ENCODE measurements at regions not wholly inside any gene's neighbourhood (a gene's known extent, or its start where the extent isn't known, plus 50 kb on each side); places are given as distances from the start of the nearest gene placed in this dataset.

DNA sequence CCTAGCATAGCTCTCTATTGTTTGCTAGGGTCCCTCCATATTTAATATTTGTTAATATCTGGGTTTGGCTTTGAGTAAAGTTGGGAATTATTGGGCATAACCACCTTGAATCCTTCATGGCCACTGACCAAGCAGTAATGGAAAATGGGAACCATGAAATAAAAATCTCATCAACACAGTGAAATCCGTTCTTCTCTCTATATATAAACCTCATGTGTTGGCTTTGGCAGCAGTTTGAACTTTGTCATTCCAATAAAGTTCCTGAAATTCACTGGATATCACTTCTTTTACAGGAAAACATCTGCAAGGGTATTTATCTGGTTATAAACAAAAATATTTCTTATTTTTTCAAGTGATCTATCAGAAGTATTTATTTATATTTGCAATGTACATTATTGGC is 93.0 kb upstream of the MPDZ start:
- H3F3A ChIP-seq (ENCODE audit: insufficient read depth), result peaks cover 9% of the 10 kb centered on the region
- no peak for DNase-seq
- WGBS, 2 experiments (ENCODE audit: low coverage in 1 of 2, low lambda C conversion rate in 2 of 2, missing lambda C conversion rate in 2 of 2), result 59 to 63% methylated on average over 1 of the region's 1 CpG
- H3K36me3 ChIP-seq (ENCODE audit: low read depth), result no peaks in the 10 kb centered on the region
- no peaks in the 10 kb centered on the region for H3K79me2 ChIP-seq (ENCODE audit: insufficient read depth)
- H3K27ac ChIP-seq, result no peak overlapping the region
- no peak overlapping the region for H3K4me2 ChIP-seq (ENCODE audit: unreplicated experiment)
- H3K4me3 ChIP-seq, result no peak overlapping the region
- H4K20me1 ChIP-seq (ENCODE audit: insufficient read depth), result no peaks in the 10 kb centered on the region
- H3K9me3 ChIP-seq (ENCODE audit: low read depth), result no peaks in the 10 kb centered on the region
- TF ChIP-seq EZH2phosphoT487 (IDR thresholded peaks at IDR 0.05; ENCODE audit: insufficient read depth, low read depth) (no peak), EZH2 (IDR thresholded peaks at IDR 0.05; ENCODE audit: insufficient read depth, poor library complexity, severe bottlenecking) (no peak)
- H3K9me2 ChIP-seq (ENCODE audit: insufficient read depth), result no peaks in the 10 kb centered on the region
- no peak overlapping the region for H3K9ac ChIP-seq
- H3K27me3 ChIP-seq (replicated peaks; ENCODE audit: insufficient read depth), result no peaks in the 10 kb centered on the region
- no peak overlapping the region for H2AFZ ChIP-seq
- H3K4me1 ChIP-seq (ENCODE audit: insufficient read depth), result peaks cover 8% of the 10 kb centered on the region
- in situ Hi-C loops (cut with MboI), result no loop called here

GRCh38 chr9:13369431-13369830 is 89.9 kb upstream of the MPDZ start:
- H3K9me2 ChIP-seq (ENCODE audit: insufficient read depth), result no peaks in the 10 kb centered on the region
- no peak overlapping the region for H2AFZ ChIP-seq
- no peak for DNase-seq
- H3K27me3 ChIP-seq (replicated peaks; ENCODE audit: insufficient read depth), result no peaks in the 10 kb centered on the region
- TF ChIP-seq EZH2 (IDR thresholded peaks at IDR 0.05; ENCODE audit: insufficient read depth, poor library complexity, severe bottlenecking) (no peak), EZH2phosphoT487 (IDR thresholded peaks at IDR 0.05; ENCODE audit: insufficient read depth, low read depth) (no peak)
- H3K27ac ChIP-seq, result no peak overlapping the region
- H3K9me3 ChIP-seq (ENCODE audit: low read depth), result no peaks in the 10 kb centered on the region
- no peaks in the 10 kb centered on the region for H4K20me1 ChIP-seq (ENCODE audit: insufficient read depth)
- in situ Hi-C loops (cut with MboI), result no loop called here
- no peaks in the 10 kb centered on the region for H3K4me1 ChIP-seq (ENCODE audit: insufficient read depth)
- 83 to 85% methylated on average over 4 of the region's 4 CpGs for WGBS, 2 experiments (ENCODE audit: low coverage in 1 of 2, low lambda C conversion rate in 2 of 2, missing lambda C conversion rate in 2 of 2)
- H3K4me3 ChIP-seq, result no peak overlapping the region
- H3K36me3 ChIP-seq (ENCODE audit: low read depth), result no peaks in the 10 kb centered on the region
- H3K79me2 ChIP-seq (ENCODE audit: insufficient read depth), result no peaks in the 10 kb centered on the region
- H3F3A ChIP-seq (ENCODE audit: insufficient read depth), result no peaks in the 10 kb centered on the region
- H3K4me2 ChIP-seq (ENCODE audit: unreplicated experiment), result no peak overlapping the region
- no peak overlapping the region for H3K9ac ChIP-seq

- no peaks in the 10 kb centered on the region for H3K9me3 ChIP-seq (ENCODE audit: low read depth)
- WGBS, 2 experiments (ENCODE audit: low coverage in 1 of 2, low lambda C conversion rate in 2 of 2, missing lambda C conversion rate in 2 of 2), result 71 to 72% methylated on average over 4 of the region's 4 CpGs
- no peaks in the 10 kb centered on the region for H3K27me3 ChIP-seq (replicated peaks; ENCODE audit: insufficient read depth)
- no peaks in the 10 kb centered on the region for H3K9me2 ChIP-seq (ENCODE audit: insufficient read depth)
- H2AFZ ChIP-seq, result no peak overlapping the region
- H3K79me2 ChIP-seq (ENCODE audit: insufficient read depth), result no peaks in the 10 kb centered on the region
- no peaks in the 10 kb centered on the region for H3K36me3 ChIP-seq (ENCODE audit: low read depth)
- in situ Hi-C loops (cut with MboI), result no loop called here
- H3K9ac ChIP-seq, result no peak overlapping the region
- TF ChIP-seq EZH2phosphoT487 (IDR thresholded peaks at IDR 0.05; ENCODE audit: insufficient read depth, low read depth) (no peak), EZH2 (IDR thresholded peaks at IDR 0.05; ENCODE audit: insufficient read depth, poor library complexity, severe bottlenecking) (no peak)
- no peaks in the 10 kb centered on the region for H3K4me1 ChIP-seq (ENCODE audit: insufficient read depth)
- DNase-seq, result no peak
- no peaks in the 10 kb centered on the region for H3F3A ChIP-seq (ENCODE audit: insufficient read depth)
- no peak overlapping the region for H3K4me3 ChIP-seq
- H4K20me1 ChIP-seq (ENCODE audit: insufficient read depth), result no peaks in the 10 kb centered on the region
- no peak overlapping the region for H3K4me2 ChIP-seq (ENCODE audit: unreplicated experiment)
- no peak overlapping the region for H3K27ac ChIP-seq
Measured at GRCh38 chr9:13367784-13368183, 88.3 kb upstream of the MPDZ start.

DNA sequence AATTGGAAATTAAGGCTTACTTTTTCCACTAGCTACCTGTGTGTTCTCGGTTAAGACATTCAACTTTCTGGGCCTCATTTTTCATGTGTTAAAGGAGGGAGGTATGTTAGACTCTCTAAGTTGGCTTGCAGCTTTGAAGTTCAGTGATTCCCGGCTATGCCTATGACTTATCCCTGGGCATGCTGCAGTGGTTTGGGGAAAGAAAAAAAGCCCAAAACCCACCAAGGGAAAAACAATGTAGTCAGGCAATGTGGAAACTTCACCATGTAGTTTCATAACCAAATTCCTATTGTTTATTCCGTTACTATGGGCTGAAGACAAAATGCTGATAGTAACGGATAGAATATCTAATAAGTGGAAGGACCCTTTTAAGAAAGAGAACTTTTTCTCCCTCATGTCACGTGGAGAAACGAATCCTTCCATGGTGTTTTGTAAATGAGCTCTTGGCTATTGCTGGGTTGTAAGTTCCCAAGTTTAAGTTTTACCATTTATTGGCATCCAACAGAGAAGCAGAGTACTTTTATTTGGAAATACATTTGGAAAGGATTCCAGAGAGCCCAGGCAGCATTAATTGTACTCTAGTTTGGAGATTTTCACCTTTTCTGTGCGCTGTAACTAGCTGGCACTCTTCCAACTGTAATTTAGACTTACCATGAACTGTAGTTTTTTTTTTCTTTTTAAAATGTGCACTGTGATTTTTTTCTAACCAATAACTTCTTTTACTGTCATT is 84.9 kb upstream of the MPDZ start:
- in situ Hi-C loops (cut with MboI), result no loop called here
- DNase-seq, result no peak
- TF ChIP-seq EZH2 (IDR thresholded peaks at IDR 0.05; ENCODE audit: insufficient read depth, poor library complexity, severe bottlenecking) (no peak), EZH2phosphoT487 (IDR thresholded peaks at IDR 0.05; ENCODE audit: insufficient read depth, low read depth) (no peak)
- Histone ChIP-seq H3K9me2 (ENCODE audit: insufficient read depth) (no peaks in the 10 kb centered on the region), H2AFZ (no peak overlapping the region), H3K36me3 (ENCODE audit: low read depth) (no peaks in the 10 kb centered on the region), H4K20me1 (ENCODE audit: insufficient read depth) (no peaks in the 10 kb centered on the region), H3K4me2 (ENCODE audit: unreplicated experiment) (no peak overlapping the region), H3K4me1 (ENCODE audit: insufficient read depth) (peaks cover 14% of the 10 kb centered on the region), H3K9me3 (ENCODE audit: low read depth) (no peaks in the 10 kb centered on the region), H3K4me3 (no peak overlapping the region), H3F3A (ENCODE audit: insufficient read depth) (peaks cover 3% of the 10 kb centered on the region; the same call in 1 of the 2 replicates), H3K27me3 (replicated peaks; ENCODE audit: insufficient read depth) (no peaks in the 10 kb centered on the region), H3K27ac (no peak overlapping the region), H3K79me2 (ENCODE audit: insufficient read depth) (no peaks in the 10 kb centered on the region), H3K9ac (no peak overlapping the region)
- WGBS, 2 experiments (ENCODE audit: low coverage in 1 of 2, low lambda C conversion rate in 2 of 2, missing lambda C conversion rate in 2 of 2), result 60 to 67% methylated on average over 7 of the region's 7 CpGs

- Histone ChIP-seq H3K4me1 (ENCODE audit: insufficient read depth) (peaks cover 32% of the 10 kb centered on the region), H3K79me2 (ENCODE audit: insufficient read depth) (no peaks in the 10 kb centered on the region), H3K4me2 (ENCODE audit: unreplicated experiment) (no peak overlapping the region), H2AFZ (no peak overlapping the region), H3K9me2 (ENCODE audit: insufficient read depth) (no peaks in the 10 kb centered on the region), H3K4me3 (no peak overlapping the region), H3K9me3 (ENCODE audit: low read depth) (no peaks in the 10 kb centered on the region), H3K27me3 (replicated peaks; ENCODE audit: insufficient read depth) (no peaks in the 10 kb centered on the region), H3K9ac (no peak overlapping the region), H3K36me3 (ENCODE audit: low read depth) (no peaks in the 10 kb centered on the region), H4K20me1 (ENCODE audit: insufficient read depth) (no peaks in the 10 kb centered on the region), H3F3A (ENCODE audit: insufficient read depth) (peaks cover 24% of the 10 kb centered on the region), H3K27ac (no peak overlapping the region)
- in situ Hi-C loops (cut with MboI), result no loop called here
- DNase-seq, result no peak
- TF ChIP-seq EZH2 (IDR thresholded peaks at IDR 0.05; ENCODE audit: insufficient read depth, poor library complexity, severe bottlenecking), result no peak
- no peak for TF ChIP-seq EZH2phosphoT487 (IDR thresholded peaks at IDR 0.05; ENCODE audit: insufficient read depth, low read depth)
Measured at GRCh38 chr9:13361076-13361475, 81.6 kb upstream of the MPDZ start.

Measured in GM23248 (cell line).